ENCODE measurements at regions not wholly inside any gene's neighbourhood (a gene's known extent, or its start where the extent isn't known, plus 50 kb on each side); places are given as distances from the start of the nearest gene placed in this dataset.

DNA sequence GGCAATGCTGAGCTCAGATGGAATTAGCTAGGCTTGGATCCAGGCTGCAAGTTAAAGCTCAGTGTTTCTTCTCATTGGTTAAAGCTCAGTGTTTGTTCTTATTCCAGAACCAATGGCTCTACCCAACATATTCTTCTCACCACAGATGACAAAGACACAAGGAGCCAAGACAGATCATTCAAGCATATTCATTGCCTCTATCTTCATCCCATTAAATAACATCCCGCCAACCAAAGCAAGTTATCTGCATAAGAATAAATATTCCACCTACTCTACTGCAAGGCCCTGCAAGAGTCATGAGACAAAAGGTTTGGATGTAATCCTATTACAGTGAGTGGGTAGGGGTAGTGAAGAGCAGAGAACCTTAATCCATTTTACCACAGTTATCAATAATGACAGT is 766.5 kb downstream of the C4orf33 start:
- no peak for DNase-seq (ENCODE audit: low read depth in 2 of 2)

DNA sequence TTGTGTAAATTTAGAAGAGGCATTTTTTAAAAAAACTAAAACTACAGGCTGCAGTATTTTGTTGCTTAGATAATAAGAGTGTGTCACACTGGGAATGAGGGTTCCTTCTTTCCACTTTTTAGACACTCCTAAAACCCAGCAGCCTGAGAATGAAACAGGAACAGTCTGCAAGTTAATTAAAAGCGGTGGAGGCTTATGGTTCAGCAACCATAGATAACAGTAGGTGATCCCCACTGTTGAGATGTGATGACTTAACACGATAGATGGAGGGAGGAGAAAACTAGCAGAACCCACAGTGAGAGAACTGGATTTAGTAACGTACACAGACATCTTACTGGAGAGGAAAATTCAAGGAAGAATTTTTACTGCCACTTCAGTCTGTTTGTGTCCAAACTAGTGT is 767.3 kb downstream of the C4orf33 start:
- DNase-seq (ENCODE audit: low read depth in 2 of 2), result no peak

DNA sequence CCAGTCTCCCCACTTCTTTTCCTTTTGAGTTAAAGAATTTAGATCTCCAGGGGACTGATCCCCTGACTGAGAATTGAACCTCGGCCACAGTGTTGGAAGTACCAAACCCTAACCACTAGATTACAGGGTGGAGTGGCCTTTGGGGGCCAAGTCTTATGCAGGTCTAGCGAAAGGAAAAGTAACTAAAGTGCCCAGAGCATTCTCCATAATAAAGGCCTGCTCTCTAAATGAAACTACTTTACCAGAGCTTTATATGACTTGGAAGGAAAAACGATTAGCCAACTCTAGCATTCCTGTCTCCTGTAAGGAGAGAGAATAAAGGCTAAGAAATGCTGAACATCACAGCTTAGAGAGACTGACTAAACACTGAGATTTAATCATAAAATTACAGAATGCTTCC is 788.0 kb downstream of the C4orf33 start:
- DNase-seq (ENCODE audit: low read depth in 2 of 2), result no peak

DNA sequence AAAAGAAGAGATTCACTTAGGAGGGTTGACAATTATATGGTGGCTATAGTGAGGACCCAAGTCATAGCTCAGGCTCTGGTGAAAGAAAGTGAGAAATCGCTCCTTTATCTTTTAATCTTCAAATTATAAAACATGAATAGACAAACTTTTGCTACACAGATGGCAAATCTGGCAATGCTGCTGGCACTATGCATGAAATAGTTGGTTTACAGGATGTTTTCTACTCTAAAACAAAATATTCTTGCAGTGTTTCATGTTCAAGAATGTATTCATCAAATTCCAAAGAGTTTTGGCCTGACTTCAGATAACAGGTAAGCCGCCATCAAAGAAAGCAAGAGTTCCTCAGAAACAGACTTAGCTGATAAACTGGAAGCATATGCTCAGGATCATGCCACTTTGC is 801.2 kb downstream of the C4orf33 start:
- DNase-seq (ENCODE audit: low read depth in 2 of 2), result no peak

DNA sequence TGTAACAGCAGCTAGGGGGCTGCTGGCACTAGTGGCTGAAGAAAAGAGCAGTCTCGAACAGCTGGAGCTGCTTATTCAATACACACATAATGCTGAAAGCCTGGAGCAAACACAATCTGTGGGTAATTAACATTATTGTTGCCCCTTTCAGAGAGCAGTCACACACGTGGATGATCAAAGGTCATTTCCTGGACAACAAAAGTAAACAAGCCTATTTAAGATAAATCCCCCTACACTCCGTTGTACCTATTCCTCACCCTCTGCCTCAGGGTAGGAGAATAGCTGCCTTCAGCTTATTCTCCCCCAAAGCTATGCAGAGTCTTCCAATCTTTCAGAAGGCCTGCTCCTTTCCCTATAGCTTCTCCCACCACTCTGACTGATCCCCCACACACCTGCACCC is 803.9 kb downstream of the C4orf33 start:
- DNase-seq (ENCODE audit: low read depth in 2 of 2), result no peak

DNA sequence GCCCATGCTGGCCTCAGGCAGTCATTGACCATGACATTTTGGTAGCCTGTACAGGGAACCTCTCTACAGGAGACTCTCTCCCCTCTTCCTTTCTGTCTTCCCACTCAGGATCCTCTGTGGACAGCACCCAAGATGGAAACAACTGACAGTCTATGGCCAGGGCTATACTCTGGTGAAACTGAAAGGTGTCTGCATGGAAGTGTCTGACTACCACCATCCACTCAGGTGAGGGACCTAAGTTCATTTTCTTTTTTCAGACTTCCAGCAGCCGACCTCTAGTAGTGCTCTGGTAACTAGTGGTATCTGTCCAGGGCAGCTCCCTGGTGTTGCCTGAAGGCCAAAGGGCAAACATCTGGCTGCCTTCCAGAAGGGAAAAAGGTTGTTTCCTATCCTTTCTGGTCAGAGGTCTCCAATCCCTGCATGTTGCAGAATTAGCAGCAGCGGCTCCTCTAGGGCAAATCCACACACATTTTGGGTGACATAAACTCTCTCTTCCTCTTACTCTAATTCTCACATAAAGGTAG is 804.5 kb downstream of the C4orf33 start:
- DNase-seq (ENCODE audit: low read depth in 2 of 2), result no peak

DNA sequence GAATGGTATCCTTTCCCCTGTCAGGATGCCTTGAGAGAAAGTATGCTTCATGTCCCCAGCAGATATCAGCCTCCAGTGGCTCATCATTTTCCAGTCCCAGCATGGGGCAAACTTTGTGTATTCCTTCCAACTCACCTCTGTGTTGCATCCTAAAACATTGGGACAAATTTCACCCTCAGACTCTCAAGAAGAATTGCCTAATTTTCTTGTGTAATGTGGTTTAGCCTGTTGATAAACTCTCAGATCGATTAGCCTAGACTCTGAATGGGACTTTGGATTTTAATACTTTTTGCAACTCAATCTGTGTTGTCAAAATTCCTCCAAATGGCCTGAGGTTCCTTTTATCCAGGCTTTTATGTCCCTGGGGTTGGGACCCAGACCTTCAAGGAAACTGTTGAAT is 805.3 kb downstream of the C4orf33 start:
- no peak for DNase-seq (ENCODE audit: low read depth in 2 of 2)

DNA sequence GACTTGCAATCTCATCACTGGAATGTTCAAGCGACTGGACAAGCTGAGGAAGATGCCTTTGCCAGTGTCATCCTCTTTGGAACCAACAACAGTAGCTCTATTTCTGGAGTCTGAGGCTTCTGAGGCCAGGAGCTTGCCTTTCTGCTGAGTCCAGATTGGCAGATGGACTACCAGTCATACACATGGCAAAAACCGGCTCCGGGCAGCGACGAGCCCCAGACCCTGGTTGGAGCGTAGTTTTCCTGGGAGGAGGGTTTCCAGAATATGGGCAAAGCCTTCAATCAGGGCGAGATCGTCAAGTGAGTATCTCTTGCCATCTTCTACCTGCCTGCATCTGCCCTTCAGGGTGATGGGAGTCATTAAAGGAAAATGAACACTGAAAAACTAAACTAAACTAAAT is 807.9 kb downstream of the C4orf33 start:
- no peak for DNase-seq (ENCODE audit: low read depth in 2 of 2)

DNA sequence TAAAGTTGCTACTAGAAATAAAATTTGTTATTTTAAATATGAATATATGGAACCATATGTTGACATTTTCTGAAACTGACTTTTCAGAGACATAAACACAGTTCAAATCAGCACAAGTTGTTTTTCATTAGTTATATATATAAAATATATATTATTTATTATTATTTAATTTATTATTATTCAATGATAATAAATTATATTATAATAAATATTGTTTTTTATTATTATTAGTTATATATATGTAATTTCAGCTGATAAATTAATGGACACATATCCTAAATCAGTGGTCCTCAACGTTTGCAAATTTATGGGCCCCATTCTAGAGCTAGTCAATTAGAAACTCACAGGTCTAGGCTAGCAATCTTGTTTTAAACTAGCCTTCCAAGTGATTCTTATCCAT is 809.3 kb downstream of the C4orf33 start:
- DNase-seq (ENCODE audit: low read depth in 2 of 2), result no peak

DNA sequence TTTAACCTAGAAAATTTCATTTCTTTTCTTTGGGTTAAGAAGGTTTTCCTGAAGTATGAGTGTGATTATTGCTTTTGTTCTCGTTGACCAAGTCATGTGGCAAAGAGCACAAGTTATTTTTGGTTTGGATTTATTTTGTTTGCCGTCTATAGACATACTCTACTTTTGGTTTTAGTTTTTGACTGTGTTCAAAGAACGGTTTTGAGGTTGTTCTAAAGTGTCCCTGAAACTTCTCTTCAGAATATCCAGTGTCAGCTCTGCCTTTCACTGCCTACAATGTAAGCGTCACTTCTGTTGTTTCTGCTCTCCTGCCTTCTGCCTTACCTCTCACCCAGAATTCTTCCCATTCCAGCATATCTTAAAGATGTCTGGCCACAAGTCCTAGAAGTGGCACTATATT is 812.2 kb downstream of the C4orf33 start:
- no peak for DNase-seq (ENCODE audit: low read depth in 2 of 2)

DNA sequence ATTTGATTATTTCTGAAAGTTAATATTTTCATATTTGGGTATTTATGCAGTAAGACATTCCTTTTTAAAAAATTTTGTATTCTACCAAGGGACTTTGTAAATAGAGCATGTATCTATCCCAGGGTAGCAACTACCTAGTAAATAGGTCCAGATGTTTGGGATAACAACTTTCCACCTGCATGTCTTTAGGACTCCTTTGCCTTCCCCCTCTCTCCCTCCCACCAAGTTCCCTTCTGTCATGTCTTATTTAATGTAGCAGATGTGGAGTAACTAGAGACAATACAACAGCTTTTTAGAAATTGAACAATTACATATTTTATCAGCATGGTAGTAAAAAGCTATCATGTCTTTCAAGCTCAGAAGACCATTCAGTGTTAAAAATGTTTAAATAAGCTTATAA is 821.0 kb downstream of the C4orf33 start:
- no peak for DNase-seq (ENCODE audit: low read depth in 2 of 2)

DNA sequence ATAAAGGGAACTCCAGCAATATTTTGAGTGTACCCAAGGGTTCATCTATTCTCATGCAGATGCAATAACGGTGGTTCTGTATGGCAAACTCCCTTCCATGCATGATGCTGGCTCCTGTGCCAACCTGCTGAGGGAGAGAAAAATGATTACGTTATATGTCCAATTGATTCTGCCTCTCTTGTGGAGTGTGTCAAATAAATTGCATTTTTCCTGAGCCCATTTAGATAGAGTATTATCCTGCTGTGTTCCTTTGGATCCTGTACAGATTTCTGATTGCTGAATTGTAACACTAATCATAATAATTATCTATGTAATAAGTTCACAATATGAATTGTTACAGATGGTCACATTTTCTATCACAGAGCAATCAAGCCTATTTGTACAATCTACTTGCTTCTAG is 821.7 kb downstream of the C4orf33 start:
- no peak for DNase-seq (ENCODE audit: low read depth in 2 of 2)

DNA sequence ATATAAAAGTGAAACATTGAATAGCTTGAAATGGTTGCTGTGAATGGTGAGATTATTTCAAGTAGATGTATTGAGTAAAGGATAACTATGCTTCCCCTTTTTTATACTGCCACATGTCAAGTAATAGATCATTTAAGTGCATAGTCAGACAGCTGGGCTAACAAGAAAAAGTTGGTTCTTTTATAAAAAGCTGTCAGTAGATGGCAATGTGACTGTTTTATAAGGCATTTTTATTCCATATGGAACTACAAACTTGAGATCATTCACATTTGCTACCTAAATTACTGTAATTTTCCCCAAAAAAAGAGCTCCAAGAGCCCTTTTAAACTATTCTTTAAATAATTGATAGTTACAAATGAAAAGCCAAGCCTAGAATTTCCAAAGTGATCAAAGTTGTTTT is 831.0 kb downstream of the C4orf33 start:
- no peak for DNase-seq (ENCODE audit: low read depth in 2 of 2)

DNA sequence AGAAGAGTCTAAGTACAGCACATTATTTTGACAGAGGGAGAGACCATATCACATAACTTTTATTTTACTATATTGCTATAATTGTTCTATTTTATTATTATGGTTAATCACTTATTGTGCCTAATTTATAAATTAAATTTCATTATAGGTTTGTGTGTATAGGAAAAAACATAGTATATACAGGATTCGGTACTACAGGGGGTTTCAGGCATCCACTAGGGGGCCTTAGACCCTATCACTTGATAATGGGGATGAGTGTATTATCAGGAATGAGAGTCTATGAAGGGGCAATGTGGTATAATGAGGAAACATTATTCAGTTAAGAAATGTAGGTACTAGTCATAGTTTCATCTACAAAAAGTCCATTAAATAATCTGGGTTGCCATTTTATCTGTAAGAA is 833.1 kb downstream of the C4orf33 start:
- no peak for DNase-seq (ENCODE audit: low read depth in 2 of 2)

DNA sequence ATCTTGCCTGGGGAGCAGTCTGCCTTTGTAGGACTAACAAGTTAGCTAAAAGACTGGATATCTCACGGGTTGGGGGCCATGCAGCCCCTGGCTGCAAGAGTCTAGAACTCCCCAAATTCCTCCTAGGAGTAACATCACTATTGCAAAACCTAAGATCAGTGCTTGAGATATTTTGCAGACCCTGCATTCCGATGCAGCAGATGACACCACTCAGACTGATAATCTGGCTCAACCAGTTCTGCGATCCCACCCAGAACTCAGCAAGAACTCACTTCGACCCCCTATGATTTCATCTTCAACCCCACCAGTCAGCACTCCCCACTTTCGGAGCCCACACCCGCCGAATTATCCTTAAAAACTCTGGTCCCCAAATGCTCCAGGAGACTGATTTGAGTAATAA is 834.0 kb downstream of the C4orf33 start:
- no peak for DNase-seq (ENCODE audit: low read depth in 2 of 2)

DNA sequence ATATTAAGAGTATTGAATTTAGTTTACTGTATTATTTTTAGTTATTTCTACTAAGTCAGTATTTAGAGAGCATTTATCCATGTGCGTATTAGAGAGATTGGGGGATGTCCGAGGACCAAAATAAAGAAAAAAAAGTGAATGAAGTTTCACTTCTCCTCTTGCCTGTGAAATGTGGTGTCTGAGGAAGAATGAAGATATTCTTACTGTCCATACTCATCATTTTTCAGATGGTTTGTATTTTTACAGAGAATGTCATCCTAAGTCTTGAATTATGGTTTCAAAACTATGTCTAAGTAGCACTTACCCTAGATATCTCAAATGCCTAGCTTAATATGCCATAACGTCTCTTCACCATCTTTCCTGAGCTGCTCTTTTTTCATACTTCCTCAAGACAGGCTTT is 854.3 kb downstream of the C4orf33 start:
- DNase-seq (ENCODE audit: low read depth in 2 of 2), result no peak

DNA sequence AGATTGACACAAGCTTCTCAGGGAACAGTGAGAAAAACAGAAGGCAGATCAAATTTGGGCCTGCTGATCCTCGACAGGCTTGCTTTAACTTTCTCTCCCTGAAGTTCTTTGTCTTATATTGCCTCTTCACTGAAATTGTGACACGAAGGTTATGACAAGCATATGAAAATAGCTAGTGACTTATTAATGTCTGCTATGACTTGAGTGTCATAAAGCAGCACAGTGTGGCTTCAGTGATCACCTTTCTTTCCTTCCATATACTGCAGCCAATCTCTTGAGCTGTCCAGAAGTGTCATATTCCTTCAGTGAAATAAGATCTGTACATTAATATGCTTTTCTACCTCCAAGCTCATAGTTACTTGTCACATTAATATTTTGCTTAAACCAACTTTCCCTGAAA is 870.2 kb downstream of the C4orf33 start:
- no peak for DNase-seq (ENCODE audit: low read depth in 2 of 2)

DNA sequence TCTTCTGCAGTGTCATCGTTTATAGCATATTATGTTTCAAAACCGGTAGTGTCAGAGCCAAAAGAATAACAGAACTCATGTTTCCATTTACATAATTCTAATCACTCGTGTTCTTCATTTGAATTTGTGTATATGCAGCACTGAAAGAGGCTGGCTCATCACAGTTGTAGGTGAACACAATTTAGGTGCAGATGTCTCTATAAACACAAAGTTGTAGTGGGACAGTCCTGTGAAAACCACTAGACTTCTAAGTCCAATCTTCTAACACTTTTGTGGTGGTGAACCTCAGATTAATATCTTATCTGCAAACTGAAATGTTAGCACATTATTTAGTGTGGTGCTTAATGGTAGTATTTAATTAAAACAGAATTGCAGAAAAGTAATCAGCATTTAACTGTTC is 872.4 kb downstream of the C4orf33 start:
- no peak for DNase-seq (ENCODE audit: low read depth in 2 of 2)

DNA sequence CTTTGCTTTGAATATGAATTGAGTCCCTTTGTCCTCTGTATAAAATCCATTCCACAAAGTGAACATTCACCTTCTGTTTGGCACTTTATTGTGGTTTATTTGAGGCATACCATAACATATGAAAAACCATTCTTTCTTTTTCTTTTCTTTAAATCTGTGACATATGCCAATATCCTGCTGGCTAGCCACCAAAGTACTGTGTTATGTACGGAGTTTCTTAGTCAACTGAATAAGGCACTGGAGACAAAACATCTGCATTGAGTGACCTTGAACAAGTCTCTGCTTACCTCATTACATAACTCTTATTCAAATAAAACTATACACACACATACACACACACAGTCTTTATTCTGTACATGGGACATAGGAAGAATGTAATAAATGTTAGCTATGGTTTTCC is 872.8 kb downstream of the C4orf33 start:
- DNase-seq (ENCODE audit: low read depth in 2 of 2), result no peak

DNA sequence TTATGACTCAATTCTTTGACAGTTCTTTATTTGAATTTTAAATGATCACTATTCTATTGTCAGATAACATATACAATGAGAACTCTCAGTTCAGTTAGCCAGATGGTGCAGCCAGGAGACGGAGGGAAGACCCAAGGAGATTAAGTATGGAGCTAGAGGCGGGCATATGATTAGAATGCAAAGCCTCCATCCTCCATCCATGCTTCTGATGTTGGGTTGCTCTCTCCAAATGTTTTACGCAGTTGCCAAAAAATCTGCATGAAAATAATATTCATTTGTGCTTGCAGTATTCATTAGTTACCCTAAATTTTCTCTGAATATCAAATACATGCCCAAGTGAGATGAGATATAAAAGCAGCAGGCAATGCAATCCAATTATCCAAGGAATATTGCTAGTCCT is 874.8 kb downstream of the C4orf33 start:
- no peak for DNase-seq (ENCODE audit: low read depth in 2 of 2)

DNA sequence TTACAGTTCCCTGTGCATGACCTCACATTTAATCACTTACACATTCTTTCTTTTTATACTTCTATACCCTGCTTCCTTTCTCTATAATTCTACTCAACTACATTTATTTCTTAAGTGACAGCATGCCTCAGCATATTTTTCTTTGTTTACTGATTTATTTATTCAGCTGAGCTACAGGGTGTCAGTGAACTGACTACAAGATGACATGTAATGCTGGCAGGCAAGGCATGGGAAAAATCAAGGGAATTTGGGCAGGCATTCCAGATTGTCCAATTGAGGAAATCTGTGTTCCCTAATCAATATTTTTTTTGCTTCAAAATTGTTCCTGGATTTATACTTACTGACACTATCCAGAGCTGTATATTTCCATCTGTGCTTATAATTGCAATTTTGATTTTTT is 875.5 kb downstream of the C4orf33 start:
- no peak for DNase-seq (ENCODE audit: low read depth in 2 of 2)

DNA sequence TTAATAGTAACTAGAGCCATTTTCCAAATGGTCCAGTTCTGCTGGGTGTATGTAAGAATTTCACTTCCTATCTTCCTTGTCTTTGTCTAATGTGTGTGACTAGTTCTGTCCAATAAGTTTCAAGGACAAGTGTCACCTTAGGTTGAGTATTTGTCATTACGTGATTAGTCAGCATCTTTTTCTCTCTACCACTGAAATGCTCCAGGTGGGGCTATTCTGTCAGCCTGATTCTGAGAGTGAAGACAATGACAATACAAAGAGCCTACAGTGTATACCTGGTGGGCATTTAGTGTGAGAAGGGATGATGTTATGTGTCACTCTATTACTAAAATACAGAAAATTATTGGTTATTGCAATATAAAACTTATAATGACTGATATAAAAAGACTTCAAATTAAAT is 876.3 kb downstream of the C4orf33 start:
- no peak for DNase-seq (ENCODE audit: low read depth in 2 of 2)

DNA sequence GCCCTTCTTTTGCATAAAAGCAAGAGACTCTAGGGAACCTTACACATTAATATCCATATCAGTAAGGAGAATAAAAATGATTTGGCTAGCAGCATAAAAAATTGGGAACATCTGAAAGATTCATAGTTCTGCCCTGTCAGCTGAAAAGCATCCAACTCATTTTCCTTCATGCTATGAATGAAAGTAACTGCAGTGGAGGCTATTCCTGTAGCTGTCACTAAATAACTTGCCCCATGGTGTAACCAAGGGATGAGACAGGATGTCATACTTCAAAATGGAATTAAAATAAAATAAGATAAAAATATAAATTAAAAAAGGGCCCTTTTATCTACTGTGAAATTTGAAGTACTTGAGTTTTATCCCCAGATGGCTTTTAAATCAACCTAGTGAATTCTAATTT is 878.8 kb downstream of the C4orf33 start:
- no peak for DNase-seq (ENCODE audit: low read depth in 2 of 2)

DNA sequence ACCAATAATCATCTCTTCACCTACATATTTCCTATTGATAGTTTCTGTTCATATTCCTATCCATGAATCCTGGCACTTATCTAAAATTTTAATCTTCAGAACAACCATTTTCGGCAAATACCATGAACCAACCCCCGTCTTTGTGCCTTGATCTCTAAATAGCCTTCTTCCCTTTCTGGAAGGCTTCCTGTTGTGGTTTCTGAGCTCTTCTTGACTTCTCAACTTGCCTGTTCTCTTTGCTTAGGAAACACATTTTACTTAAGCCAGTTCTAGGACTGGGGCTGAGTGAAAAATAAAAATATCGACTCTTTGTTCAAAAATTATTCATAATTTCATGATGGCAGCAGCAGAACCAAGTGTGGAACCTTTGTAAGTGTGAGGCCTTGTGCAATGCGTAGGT is 882.4 kb downstream of the C4orf33 start:
- DNase-seq (ENCODE audit: low read depth in 2 of 2), result no peak

DNA sequence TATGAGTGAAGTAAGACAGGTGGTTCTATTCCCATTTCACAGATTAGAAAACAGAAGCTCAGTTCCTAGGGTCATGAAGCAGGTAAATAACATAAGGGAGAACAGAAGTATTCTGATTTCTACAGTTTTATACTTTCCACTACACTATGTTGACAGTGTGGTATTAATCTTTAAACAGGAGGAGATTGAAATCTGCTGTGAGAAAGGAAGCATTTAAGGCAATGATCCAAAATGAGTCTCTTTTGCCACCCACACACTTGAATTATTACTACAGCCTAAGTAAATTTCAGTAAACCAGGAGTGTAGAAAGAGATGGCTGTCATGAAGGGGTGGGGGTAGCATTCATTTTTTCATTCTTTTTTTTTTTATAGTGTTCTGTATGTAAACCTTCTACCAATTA is 893.0 kb downstream of the C4orf33 start:
- DNase-seq (ENCODE audit: low read depth in 2 of 2), result no peak

Data from stimulated activated CD8-positive, alpha-beta memory T cell treated with anti-CD3 and anti-CD28 coated beads, Interleukin-2, amount 100 ng/mL, for 1 hour (primary cell).